ENCODE measurements at regions not wholly inside any gene's neighbourhood (a gene's known extent, or its start where the extent isn't known, plus 50 kb on each side); places are given as distances from the start of the nearest gene placed in this dataset.

GRCh38 chr18:67300498-67300897 is 216.0 kb downstream of the DSEL start:
- no peak for TF ChIP-seq CTCF (conservative IDR thresholded peaks at IDR 0.05 in 1 of 2, IDR thresholded peaks at IDR 0.05 in 1 of 2; ENCODE audit: extremely low read depth in 1 of 2, insufficient read depth in 1 of 2, low read depth in 1 of 2, low read length in 2 of 2)
- TF ChIP-seq EZH2 (IDR thresholded peaks at IDR 0.05; ENCODE audit: borderline replicate concordance, low read length) = no peak

Measured in mammary epithelial cell (primary cell).